LNCaP clone FGC (cell line): ENCODE measurements at regions not wholly inside any gene's neighbourhood (a gene's known extent, or its start where the extent isn't known, plus 50 kb on each side); places are given as distances from the start of the nearest gene placed in this dataset.

Source experiments
- DNase-seq: peaks from one replicate; pipeline ENCODE4 v3.0.0-alpha.2; 2011; ENCODE audit warnings: low read depth
- H3K4me3 ChIP-seq: 2 replicates; pipeline ENCODE4 v1.5.1; 2011; ENCODE audit warnings: mild to moderate bottlenecking, low read depth, low read length, control low read depth
- TF ChIP-seq, protein P1 (sequence below): IDR thresholded peaks from 2 replicates; pipeline ENCODE4 v1.5.1; 2012; ENCODE audit warnings: mild to moderate bottlenecking; ENCODE audit not compliant: control insufficient read depth, insufficient read depth; ENCODE audit errors: extremely low read depth

DNA sequence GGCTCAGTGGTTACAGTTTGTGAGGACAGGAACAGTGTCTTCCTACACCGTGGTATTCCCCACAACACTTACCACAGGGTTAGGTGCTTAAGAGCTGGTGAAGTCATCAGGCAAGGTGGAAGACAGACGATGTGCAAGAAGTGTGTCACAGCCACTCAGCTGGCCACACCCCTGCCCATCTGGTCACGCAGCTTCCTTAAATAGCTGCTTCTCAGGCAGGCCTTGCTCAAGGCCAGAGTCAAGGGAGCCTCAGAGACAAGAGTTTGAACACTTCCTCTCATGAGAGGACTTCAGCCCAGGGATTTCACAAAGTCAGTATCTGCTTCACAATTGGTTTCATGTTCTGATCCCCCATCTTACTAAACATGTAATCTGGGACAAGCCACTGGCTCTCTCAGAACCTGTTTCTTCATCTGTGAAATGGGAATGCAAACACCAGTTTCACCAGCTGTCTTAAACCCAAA is 80.3 kb upstream of the FRY start:
- no peak for DNase-seq
- TF ChIP-seq, protein P1, sequence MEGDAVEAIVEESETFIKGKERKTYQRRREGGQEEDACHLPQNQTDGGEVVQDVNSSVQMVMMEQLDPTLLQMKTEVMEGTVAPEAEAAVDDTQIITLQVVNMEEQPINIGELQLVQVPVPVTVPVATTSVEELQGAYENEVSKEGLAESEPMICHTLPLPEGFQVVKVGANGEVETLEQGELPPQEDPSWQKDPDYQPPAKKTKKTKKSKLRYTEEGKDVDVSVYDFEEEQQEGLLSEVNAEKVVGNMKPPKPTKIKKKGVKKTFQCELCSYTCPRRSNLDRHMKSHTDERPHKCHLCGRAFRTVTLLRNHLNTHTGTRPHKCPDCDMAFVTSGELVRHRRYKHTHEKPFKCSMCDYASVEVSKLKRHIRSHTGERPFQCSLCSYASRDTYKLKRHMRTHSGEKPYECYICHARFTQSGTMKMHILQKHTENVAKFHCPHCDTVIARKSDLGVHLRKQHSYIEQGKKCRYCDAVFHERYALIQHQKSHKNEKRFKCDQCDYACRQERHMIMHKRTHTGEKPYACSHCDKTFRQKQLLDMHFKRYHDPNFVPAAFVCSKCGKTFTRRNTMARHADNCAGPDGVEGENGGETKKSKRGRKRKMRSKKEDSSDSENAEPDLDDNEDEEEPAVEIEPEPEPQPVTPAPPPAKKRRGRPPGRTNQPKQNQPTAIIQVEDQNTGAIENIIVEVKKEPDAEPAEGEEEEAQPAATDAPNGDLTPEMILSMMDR, result no peak
- H3K4me3 ChIP-seq, result no peak overlapping the region

DNA sequence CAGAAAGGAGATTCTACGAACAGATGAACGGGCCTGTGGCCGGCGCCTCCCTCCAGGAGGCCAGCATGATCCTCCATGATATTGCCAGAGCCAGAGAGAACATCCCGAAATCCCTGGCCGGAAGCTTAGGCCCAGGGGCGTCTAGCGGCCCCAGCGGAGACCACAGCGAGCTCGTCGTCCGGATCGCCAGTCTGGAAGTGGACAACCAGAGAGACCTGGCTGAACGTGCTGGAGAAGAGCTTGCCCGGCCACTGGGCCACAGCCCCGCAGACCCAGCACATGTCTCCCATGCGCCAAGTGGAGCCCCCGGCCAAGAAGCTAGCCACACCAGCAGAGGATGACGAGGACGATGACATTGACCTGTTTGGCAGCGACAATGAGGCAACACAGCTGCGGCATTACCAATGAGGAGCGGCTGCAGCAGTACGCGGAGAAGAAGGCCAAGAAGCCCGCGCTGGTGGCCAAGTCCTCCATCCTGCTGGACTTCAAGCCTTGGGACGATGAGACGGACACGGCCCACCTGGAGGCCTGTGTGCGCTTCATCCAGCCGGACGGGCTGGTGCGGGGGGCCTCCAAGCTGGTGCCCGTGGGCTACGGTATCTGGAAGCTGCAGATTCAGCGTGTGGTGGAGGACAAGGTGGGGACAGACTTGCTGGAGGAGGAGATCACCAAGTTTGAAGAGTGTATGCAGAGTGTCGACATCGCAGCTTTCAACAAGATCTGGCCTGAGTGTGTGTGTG is 78.8 kb upstream of the FRY start:
- TF ChIP-seq, protein P1, result no peak
- DNase-seq, result no peak
- H3K4me3 ChIP-seq, result no peak overlapping the region

DNA sequence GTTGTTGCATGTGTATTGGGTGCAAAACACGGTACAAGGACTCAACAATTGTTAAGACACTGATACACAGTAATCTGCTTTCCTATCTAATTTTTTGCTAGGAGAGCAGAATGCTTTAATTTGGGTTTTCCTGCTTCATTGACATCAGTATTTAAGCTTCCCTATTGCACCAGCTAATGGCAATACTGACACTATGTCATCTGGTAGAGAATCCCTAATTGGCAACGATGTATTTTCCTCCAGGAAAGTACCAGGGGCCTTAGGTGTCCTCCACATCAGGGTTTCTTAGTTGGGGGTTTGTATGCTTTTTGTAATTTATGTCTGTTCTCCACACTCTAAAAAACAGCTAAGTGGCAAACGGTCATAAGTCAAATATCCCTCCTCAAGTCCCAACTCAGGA is 76.5 kb upstream of the FRY start:
- no peak for DNase-seq
- no peak overlapping the region for H3K4me3 ChIP-seq
- TF ChIP-seq, protein P1, result no peak

DNA sequence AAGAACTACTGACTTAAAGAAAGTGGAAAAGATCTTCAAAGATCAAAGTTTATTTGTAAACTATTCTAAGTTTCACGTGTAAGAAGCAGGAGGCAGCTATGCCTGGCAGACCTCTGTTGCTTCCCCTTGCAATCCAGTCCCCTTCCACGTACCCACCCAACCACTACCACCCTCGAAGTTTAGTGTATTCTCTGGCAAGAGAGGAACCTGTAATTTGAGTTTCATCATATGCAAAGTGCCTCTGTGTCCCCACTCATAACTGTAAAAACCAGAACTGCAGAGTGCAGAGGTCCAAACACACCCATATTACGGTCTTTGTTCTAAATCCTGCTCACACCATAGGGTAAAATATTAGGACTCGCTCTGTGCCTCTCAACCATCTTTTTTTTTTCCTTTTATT is 75.8 kb upstream of the FRY start:
- DNase-seq, result no peak
- TF ChIP-seq, protein P1, result no peak
- no peak overlapping the region for H3K4me3 ChIP-seq

DNA sequence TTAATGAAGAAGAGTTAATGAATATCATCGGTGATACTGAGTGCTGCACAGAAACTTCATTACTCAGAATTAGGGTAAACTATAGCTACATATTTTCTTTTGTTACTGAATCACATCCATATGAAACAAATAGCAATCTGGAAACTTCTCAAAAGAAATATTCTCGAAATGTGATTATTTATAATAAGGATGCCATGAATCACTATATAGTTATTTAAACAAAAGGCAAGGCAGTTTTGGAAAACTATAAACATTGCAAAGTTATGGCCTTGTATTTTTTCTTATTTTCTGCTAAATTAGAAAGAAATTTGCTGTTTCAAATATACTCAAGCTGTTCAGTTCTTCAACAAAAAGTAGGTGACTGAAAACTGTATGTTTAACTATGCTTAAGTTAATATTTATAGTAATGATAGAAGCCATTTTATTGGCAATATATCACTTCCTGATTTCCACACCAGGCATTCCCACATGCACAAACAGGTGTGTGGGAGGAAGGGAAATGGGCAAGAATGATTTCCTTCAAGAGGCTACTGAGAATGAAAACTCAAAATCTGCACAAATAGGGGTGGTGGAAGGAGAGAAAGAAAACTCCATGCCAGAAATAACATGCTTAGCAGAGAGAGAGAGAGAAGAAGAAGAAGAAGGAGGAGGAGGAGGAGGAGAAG is 74.5 kb upstream of the FRY start:
- no peak for DNase-seq
- H3K4me3 ChIP-seq, result no peak overlapping the region
- TF ChIP-seq, protein P1, result no peak

DNA sequence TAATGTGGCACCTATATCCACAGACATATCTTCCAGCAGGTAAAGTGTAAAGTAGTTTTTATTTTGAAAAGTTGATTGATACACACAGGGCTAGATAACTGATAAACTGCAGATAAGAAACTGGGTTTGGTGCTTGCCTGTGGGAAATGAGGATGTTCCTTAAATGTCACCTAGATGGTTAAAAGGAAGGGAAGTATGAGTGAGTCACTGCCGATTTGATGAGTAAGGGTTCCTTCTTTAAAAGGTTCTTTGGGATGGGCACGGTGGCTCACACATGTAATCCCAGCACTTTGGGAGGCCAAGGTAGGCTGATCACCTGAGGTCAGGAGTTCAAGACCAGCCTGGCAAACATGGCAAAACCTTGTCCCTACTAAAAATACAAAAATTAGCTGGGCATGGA is 73.8 kb upstream of the FRY start:
- no peak for DNase-seq
- TF ChIP-seq, protein P1, result no peak
- no peak overlapping the region for H3K4me3 ChIP-seq
